Activated naive CD4-positive, alpha-beta T cell (primary cell): ENCODE measurements at regions not wholly inside any gene's neighbourhood (a gene's known extent, or its start where the extent isn't known, plus 50 kb on each side); places are given as distances from the start of the nearest gene placed in this dataset.

Source experiments
- DNase-seq, 4 experiments: peaks; one replicate each; lab custom pipeline; 2025; lab: John Stamatoyannopoulos, UW

- no peak for DNase-seq
Observed at GRCh38 chr16:86664522-86665318, 86.4 kb downstream of the FOXL1 start.

GRCh38 chr16:86665319-86665675 lies 86.9 kb downstream of the FOXL1 start:
- no peak for DNase-seq

- no peak for DNase-seq
Observed at GRCh38 chr16:86665929-86666328, 87.6 kb downstream of the FOXL1 start.

GRCh38 chr16:86667035-86667434 lies 88.7 kb downstream of the FOXL1 start:
- DNase-seq: no peak

- DNase-seq: no peak
Observed at GRCh38 chr16:86668136-86668910, 90.0 kb downstream of the FOXL1 start.

GRCh38 chr16:86669285-86669805 lies 91.0 kb downstream of the FOXL1 start:
- DNase-seq: no peak

- DNase-seq: no peak
Observed at GRCh38 chr16:86669937-86670749, 91.8 kb downstream of the FOXL1 start.

- DNase-seq: no peak
Observed at GRCh38 chr16:86670750-86671234, 92.4 kb downstream of the FOXL1 start.

GRCh38 chr16:86671486-86672178 lies 93.3 kb downstream of the FOXL1 start:
- no peak for DNase-seq

GRCh38 chr16:86672179-86672863 lies 94.0 kb downstream of the FOXL1 start:
- no peak for DNase-seq

- no peak for DNase-seq
Observed at GRCh38 chr16:86673090-86673955, 95.0 kb downstream of the FOXL1 start.

GRCh38 chr16:86673956-86674453 lies 95.7 kb downstream of the FOXL1 start:
- no peak for DNase-seq

GRCh38 chr16:86676254-86676670 lies 97.9 kb downstream of the FOXL1 start:
- DNase-seq: no peak

- DNase-seq: no peak
Observed at GRCh38 chr16:86679490-86679889, 101.1 kb downstream of the FOXL1 start.

GRCh38 chr16:86680162-86680561 lies 101.8 kb downstream of the FOXL1 start:
- DNase-seq: no peak

GRCh38 chr16:86680661-86681030 lies 102.3 kb downstream of the FOXL1 start:
- DNase-seq: no peak

GRCh38 chr16:86681031-86681756 lies 102.8 kb downstream of the FOXL1 start:
- DNase-seq: no peak

- no peak for DNase-seq
Observed at GRCh38 chr16:86681757-86682106, 103.4 kb downstream of the FOXL1 start.

GRCh38 chr16:86682219-86682904 lies 104.0 kb downstream of the FOXL1 start:
- DNase-seq: no peak
